ENCODE measurements at regions not wholly inside any gene's neighbourhood (a gene's known extent, or its start where the extent isn't known, plus 50 kb on each side); places are given as distances from the start of the nearest gene placed in this dataset.

DNA sequence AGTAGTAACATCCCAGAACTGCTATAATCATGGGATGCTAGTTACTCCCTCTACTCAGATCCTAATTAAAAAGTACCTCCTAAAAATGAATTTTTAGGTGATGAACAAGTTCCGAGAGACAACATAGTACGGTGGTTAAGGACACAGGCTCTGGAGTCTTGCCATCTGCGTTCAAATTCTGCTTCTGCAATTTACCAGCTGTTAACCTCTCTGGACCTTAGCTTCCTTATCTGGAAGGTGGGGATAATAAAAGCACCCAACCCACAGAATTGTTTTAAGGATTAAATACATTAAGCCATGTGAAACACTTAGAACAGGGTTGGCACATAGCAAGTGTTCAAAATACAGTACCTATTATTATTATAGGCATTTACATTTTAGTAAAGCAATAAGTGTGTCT lies 77.5 kb upstream of the XPA start:
- TF ChIP-seq FOXM1 (IDR thresholded peaks at IDR 0.05; ENCODE audit: borderline replicate concordance) (no peak), SP1 (IDR thresholded peaks at IDR 0.05) (no peak), HDGF (IDR thresholded peaks at IDR 0.05; ENCODE audit: borderline replicate concordance) (no peak), FOXK2 (IDR thresholded peaks at IDR 0.05) (no peak), ELF4 (IDR thresholded peaks at IDR 0.05) (no peak), SUZ12 (IDR thresholded peaks at IDR 0.05) (no peak), ZNF384 (IDR thresholded peaks at IDR 0.05) (no peak), TARDBP (IDR thresholded peaks at IDR 0.05) (no peak), FOXA1 (IDR thresholded peaks at IDR 0.05) (no peak), ARNT (IDR thresholded peaks at IDR 0.05) (no peak), BHLHE40 (IDR thresholded peaks at IDR 0.05; ENCODE audit: borderline replicate concordance) (no peak), NFRKB (IDR thresholded peaks at IDR 0.05) (no peak)
- TF ChIP-seq, protein P1, sequence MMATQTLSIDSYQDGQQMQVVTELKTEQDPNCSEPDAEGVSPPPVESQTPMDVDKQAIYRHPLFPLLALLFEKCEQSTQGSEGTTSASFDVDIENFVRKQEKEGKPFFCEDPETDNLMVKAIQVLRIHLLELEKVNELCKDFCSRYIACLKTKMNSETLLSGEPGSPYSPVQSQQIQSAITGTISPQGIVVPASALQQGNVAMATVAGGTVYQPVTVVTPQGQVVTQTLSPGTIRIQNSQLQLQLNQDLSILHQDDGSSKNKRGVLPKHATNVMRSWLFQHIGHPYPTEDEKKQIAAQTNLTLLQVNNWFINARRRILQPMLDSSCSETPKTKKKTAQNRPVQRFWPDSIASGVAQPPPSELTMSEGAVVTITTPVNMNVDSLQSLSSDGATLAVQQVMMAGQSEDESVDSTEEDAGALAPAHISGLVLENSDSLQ (IDR thresholded peaks at IDR 0.05) = no peak
